Muscle layer of colon (tissue), 2 donors: ENCODE measurements at regions not wholly inside any gene's neighbourhood (a gene's known extent, or its start where the extent isn't known, plus 50 kb on each side); places are given as distances from the start of the nearest gene placed in this dataset.

Experiments
- H3K27ac ChIP-seq: one replicate; pipeline ENCODE4 v1.7.0; 2013; ENCODE audit warnings: low read depth, mild to moderate bottlenecking, low read length, moderate library complexity
- H3K27me3 ChIP-seq, 2 donors: one replicate each; pipeline ENCODE4 v1.7.0; 2013; ENCODE audit warnings: low read length in 2 of 2, mild to moderate bottlenecking in 2 of 2; ENCODE audit not compliant: insufficient read depth in 2 of 2, control insufficient read depth in 1 of 2
- H3K36me3 ChIP-seq: one replicate; pipeline ENCODE4 v1.7.0; 2013; ENCODE audit warnings: mild to moderate bottlenecking, low read length; ENCODE audit not compliant: insufficient read depth
- H3K4me1 ChIP-seq: one replicate; pipeline ENCODE4 v1.7.0; 2013; ENCODE audit warnings: mild to moderate bottlenecking, low read length; ENCODE audit not compliant: insufficient read depth
- H3K4me3 ChIP-seq, 2 donors: one replicate each; pipeline ENCODE4 v1.7.0; 2013; ENCODE audit warnings: low read length in 2 of 2, low read depth in 1 of 2, mild to moderate bottlenecking in 1 of 2, moderate library complexity in 1 of 2
- H3K9ac ChIP-seq: one replicate; pipeline ENCODE4 v1.7.0; 2013; ENCODE audit warnings: low read length
- H3K9me3 ChIP-seq: one replicate; pipeline ENCODE4 v1.7.0; 2013; ENCODE audit warnings: mild to moderate bottlenecking, low read length
- donor health status: abdominal sarcoma.
- donor health status: Adenocarcinoma of cecum.

DNA sequence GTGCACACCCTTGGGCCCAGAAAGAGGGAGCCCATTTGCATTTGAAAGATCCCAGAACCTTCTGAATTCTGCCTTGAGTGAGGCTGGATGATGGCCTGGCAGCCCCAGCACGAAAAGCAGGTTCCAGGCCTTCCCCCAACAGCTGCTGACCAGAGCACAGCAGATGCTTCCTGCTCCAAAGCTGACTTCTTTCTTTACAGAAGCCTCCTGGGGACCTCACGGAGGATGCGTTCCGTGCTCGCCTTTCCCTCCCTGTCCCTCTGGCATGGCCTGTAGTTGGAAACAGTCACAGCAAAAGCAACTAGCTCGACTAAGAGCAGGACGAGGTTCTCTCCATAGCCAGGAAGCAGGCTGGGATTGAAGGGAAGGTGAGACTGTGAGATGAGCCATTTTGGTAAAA lies 107.7 kb upstream of the B3GAT1 start:
- no peak overlapping the region for H3K9ac ChIP-seq
- H3K9me3 ChIP-seq, result no peaks in the 10 kb centered on the region
- H3K27me3 ChIP-seq, result no peaks in the 10 kb centered on the region
- no peak overlapping the region for H3K4me3 ChIP-seq
- no peaks in the 10 kb centered on the region for H3K36me3 ChIP-seq
- no peaks in the 10 kb centered on the region for H3K4me1 ChIP-seq
- no peak overlapping the region for H3K27ac ChIP-seq

DNA sequence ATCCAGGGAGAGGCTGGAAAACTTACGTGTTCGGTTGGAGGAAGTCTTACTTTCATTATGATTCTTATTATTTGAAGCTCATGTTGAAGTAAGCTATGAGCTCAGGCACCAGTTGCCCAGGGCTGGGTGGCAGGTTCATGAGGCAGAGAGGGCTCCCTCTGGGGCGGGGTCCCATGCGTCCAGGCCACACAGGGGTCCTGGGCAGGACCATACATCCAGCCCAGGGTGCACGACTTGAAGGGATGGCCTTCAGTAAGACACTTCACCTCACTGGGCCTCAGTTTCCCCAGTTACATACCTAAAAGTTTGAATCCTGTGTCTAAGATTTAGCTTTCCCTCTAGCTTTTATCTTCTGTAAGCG lies 107.3 kb upstream of the B3GAT1 start:
- H3K27ac ChIP-seq, result no peak overlapping the region
- H3K4me3 ChIP-seq, result no peak overlapping the region
- no peak overlapping the region for H3K9ac ChIP-seq
- no peaks in the 10 kb centered on the region for H3K36me3 ChIP-seq
- no peaks in the 10 kb centered on the region for H3K27me3 ChIP-seq
- no peaks in the 10 kb centered on the region for H3K9me3 ChIP-seq
- no peaks in the 10 kb centered on the region for H3K4me1 ChIP-seq

DNA sequence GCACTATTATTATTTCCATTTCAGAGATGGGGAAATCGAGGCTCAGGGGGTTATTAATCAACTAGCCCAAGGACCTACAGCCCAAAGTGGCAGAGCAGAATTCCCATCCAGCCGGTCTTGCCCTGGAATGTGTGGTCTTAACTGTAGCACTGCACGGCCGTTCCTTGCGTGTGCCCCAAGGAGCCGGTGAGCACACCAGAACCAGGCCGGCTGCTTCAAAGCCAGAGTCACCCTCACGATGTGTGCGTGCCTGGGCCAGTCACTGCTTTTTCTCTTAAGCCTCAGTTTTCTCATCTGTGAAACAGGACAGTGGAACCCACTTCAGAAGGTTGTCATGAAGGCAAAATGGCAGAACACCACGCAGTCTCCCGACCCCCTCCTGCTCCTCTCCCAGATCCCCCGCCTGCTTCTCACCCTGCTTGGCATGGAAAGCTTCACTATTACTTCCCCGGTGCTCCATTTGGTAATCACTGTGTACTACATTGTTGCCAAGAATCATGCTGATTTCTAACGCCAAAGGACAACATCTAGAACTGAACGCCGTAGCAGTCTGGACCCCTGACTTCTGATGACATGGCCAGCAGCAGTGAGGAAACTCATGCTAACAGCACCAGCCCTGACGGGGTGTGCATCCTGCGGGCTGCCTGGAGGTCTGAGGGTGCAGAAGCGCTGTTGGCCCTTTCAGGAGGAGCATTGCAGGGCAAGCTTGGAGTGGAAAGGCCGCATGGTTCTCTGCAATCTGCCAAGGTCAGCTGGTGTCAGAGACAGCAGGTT lies 106.8 kb upstream of the B3GAT1 start:
- Histone ChIP-seq H3K9me3 (no peaks in the 10 kb centered on the region), H3K9ac (no peak overlapping the region), H3K27ac (no peak overlapping the region), H3K4me3 (no peak overlapping the region), H3K27me3 (peaks cover 0 to under 1% of the 10 kb centered on the region in 2 donors), H3K36me3 (no peaks in the 10 kb centered on the region), H3K4me1 (no peaks in the 10 kb centered on the region)

DNA sequence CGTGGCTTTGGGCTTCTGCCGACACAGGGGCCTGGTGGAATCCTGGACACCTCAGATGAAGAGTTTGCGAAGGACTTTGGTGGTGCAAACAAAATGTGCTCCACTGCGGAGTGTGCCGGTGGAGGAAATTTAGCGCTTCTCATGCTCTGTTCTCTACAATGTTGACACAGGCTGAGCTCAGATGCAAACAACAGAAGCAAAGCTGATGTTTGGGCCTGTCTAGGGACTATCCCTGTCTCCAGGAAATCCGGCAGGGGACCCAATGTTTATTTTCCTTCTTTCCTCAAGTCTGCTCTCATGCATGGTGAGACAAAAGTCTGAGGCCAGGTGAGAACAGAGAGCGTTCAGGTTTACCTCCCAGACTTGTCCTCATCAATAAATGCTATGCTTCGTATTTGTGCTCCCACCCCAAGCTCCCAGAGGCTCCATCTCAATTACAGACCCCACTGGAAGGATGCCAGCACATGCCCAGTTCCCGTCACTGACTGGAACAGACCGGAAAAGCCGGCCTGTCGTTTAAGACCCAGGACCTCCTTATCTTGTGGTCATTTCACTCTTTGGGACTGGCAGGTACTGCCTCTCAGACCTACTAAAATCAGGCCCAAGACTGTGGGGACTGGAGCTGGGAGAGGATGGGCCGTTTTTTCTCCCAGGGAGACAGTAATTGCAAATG lies 105.7 kb upstream of the B3GAT1 start:
- Histone ChIP-seq H3K4me3 (no peak overlapping the region), H3K9ac (no peak overlapping the region), H3K4me1 (no peaks in the 10 kb centered on the region), H3K27me3 (peaks cover 0 to 5% of the 10 kb centered on the region in 2 donors), H3K9me3 (no peaks in the 10 kb centered on the region), H3K27ac (no peak overlapping the region), H3K36me3 (no peaks in the 10 kb centered on the region)

DNA sequence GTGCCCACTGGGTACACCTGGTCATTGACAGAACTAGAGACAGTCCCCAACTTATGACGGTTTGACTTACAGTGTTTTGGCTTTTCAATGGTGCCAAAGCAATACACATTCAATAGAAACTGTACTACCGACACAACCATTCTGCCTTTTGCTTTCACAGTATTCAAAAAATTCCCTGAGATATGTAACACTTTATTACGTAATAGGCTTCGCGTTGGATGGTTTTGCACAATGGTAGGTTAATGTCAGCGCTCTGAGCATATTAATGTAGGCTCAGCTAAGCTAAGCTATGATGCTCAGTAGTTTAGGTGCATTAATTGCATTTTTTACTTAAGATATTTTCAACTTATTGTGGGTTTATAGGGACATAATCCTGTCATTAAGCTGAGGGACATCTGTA lies 105.1 kb upstream of the B3GAT1 start:
- Histone ChIP-seq H3K9ac (no peak overlapping the region), H3K4me3 (no peak overlapping the region), H3K36me3 (no peaks in the 10 kb centered on the region), H3K27ac (no peak overlapping the region), H3K9me3 (no peaks in the 10 kb centered on the region), H3K27me3 (peaks cover 0 to 5% of the 10 kb centered on the region in 2 donors), H3K4me1 (no peaks in the 10 kb centered on the region)

DNA sequence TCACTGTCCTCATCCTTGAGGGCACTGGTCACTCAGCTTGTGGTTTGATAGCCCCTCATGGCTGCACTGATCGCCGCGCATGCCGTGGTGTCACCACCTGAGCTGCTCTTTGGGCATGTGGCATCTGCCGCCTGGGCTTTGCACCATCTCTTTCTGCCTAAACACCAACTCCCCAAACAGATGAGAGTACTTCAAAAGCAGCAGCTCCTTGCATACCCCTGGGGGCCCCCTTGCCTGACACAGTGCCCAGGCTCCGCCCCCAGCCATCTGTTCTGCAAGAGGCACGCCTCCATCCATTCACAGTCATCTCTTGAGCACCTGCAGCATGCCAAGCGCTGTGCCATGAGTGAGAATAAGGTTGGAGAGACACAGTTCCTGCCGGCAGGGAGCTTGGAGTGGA lies 104.5 kb upstream of the B3GAT1 start:
- Histone ChIP-seq H3K4me1 (no peaks in the 10 kb centered on the region), H3K9me3 (no peaks in the 10 kb centered on the region), H3K9ac (no peak overlapping the region), H3K27me3 (peaks cover 0 to 5% of the 10 kb centered on the region in 2 donors), H3K4me3 (no peak overlapping the region), H3K27ac (no peak overlapping the region), H3K36me3 (no peaks in the 10 kb centered on the region)

DNA sequence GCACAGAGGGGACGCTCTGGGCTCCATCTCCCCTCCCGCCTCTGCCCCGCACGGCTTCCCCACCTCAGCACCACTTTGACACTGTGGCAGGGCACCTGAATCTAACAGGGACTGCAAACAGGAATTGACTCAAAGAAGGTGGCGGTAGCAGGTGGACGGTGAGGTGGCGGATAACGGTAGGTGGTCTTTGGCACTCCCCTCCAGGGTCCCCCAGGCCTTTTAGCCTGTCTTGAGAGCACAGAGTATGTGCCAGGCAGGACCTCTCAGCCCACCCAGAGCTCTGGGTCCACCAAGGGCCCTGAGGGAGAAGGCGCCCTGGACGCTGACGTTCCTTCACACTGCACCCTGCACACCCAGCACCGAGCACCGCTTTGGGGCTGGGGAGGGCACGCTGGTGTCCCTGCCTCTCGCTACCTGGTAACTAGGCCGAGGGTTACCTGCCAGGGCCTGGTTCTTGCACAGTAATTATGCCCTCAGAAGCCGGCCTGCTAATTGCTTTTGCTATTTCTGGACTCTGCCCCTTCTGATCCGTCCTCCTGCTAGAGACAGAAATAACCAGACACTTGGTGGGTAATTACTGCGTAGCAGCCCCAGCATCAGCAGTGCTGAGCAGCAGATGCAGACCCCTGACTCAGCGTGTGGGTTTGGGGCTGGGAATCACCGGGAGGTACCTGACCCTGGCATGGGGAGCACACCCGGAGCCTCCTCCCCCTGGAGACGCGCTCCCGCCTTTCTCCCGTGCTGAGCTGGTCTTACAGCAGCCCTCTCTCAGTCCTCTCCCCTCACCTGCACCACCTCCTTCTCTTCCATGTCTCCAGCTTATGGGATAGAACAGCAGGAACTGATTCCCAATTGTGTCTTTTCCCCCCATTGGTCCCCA lies 103.3 kb upstream of the B3GAT1 start:
- Histone ChIP-seq H3K4me3 (no peak overlapping the region), H3K4me1 (no peaks in the 10 kb centered on the region), H3K36me3 (no peaks in the 10 kb centered on the region), H3K27ac (no peak overlapping the region), H3K9me3 (no peaks in the 10 kb centered on the region), H3K27me3 (peaks cover 0 to 5% of the 10 kb centered on the region in 2 donors), H3K9ac (no peak overlapping the region)

DNA sequence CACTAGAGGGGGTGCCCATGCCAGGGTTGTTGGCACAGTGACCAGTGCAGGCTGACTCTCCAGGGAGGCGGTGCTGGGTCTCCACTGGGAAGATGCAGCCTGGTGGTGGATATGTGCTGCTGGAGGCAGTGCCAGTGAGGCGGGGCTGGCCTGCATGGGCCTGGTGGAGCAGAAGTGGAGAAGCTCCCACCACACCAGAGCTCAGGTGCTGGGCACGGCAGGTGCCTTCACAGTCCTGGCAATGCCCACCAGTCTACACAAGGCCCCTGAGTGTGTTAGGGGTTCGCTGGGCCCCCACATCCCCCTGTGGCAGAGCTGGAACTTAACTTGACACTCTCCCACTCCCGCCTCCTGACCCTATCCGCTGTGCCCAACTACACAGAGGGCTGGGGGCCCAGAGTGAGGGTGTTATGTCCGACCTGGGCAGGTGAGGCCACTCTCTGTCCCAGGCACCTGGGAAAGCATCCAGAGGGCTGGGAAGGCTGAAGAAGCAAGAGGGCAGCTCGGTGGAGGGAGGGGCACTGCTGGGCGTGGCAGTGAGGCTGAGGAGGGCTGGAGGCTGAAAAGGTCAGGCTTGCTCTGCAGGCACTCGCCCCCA lies 102.4 kb upstream of the B3GAT1 start:
- no peaks in the 10 kb centered on the region for H3K4me1 ChIP-seq
- H3K27ac ChIP-seq, result no peak overlapping the region
- no peaks in the 10 kb centered on the region for H3K36me3 ChIP-seq
- H3K27me3 ChIP-seq, result peaks cover 0 to 5% of the 10 kb centered on the region in 2 donors
- H3K9ac ChIP-seq, result no peak overlapping the region
- H3K9me3 ChIP-seq, result no peaks in the 10 kb centered on the region
- no peak overlapping the region for H3K4me3 ChIP-seq

DNA sequence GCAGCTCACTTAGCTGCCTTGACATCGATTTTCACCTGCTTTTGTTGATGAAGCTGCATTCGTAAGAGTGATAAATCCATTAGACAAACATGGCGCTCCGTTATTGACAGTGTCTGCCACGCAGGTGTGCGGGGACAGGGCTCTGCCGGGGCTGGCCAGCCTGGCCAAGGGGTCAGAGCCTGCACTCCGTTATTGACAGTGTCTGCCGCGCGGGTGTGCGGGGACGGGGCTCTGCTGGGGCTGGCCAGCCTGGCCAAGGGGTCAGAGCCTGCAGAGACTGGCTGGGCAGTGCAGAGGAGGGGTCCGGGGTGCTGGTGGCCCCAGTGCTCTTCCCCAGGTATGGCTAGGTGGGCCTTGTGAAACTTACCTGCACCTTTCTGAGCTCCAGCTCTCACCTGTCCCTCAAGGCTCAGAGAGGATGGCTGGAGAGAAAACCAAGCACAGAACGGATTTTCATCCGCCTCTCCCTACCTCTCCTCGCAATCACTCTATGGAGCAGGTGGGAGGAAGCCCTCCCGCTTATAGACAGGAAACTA lies 101.6 kb upstream of the B3GAT1 start:
- Histone ChIP-seq H3K36me3 (no peaks in the 10 kb centered on the region), H3K27me3 (peaks cover 0 to 5% of the 10 kb centered on the region in 2 donors), H3K4me3 (no peak overlapping the region)

DNA sequence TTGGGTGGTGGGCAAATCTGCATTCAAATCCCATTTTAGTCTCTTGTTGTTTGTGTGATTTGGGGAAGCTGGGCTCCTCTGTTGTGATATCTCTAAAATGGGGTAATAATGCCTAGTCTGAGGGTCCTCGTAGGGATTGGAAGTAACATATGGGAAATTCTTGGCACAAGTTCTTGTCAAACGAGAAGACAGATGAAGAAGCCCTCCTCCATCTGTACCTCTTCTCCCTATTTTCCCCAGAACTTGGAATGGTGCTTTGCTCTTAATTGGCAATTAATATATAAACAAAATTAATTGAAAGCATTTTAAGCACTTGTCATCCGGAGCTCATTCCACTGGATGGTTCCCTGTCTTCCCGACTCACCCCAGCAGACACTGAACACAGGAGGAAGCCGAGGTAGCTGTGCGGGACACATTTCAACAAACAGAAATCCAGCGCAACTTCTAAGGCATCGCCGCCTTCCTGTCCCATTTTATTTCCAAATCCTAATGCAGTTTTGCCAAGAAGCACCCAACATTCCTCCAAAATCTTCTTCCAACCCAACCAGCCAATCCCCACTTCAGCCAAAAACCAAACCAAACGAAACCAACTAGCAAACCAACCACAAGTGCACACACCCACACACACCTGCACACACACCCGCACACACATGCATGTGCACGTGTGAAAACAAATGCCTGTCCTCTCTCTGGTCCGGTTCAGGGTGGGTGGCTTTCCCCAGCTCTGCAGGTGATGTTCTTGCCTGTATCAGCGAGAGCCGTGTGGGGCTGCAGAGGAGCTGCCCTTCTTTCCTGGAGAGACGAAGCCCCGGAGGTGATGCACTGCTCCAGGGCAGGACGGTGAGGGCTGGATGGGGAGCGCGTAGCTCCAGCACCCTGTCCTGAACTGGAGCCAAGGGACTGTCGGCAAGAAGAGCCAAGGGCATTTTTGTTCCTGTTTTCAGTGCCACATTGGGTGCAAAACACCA lies 100.8 kb upstream of the B3GAT1 start:
- Histone ChIP-seq H3K27ac (no peak overlapping the region), H3K9ac (no peak overlapping the region), H3K27me3 (peaks cover 0 to 5% of the 10 kb centered on the region in 2 donors), H3K4me1 (no peaks in the 10 kb centered on the region), H3K36me3 (no peaks in the 10 kb centered on the region), H3K4me3 (no peak overlapping the region), H3K9me3 (no peaks in the 10 kb centered on the region)

More for the DNA sequence above, 101.6 kb upstream of the B3GAT1 start:
- Histone ChIP-seq H3K4me1 (no peaks in the 10 kb centered on the region), H3K9ac (no peak overlapping the region), H3K27ac (no peak overlapping the region), H3K9me3 (no peaks in the 10 kb centered on the region)
